Heart left ventricle (tissue), 13 donors: ENCODE measurements at regions not wholly inside any gene's neighbourhood (a gene's known extent, or its start where the extent isn't known, plus 50 kb on each side); places are given as distances from the start of the nearest gene placed in this dataset.

Experiments
- CTCF ChIP-seq, 12 donors: fragments of 200-600 bp; sonication (generic) in 4 of 12; IDR thresholded peaks; one replicate each; pipeline versions ENCODE4 v1.5.0 to v1.8.0; 2018 to 2022; ENCODE audit warnings: antibody characterized with exemption in 12 of 12, mild to moderate bottlenecking in 5 of 12
- POLR2A ChIP-seq, 2 donors: fragments of 450-650 bp; IDR thresholded peaks; one replicate each; pipeline ENCODE4 v1.6.1; 2017; ENCODE audit warnings: antibody characterized with exemption in 2 of 2, mild to moderate bottlenecking in 2 of 2, moderate library complexity in 2 of 2
- donor health status: ischemic (EF 13 %, LVEDD 7.1; RV severe dilation, severe dysfunction).
- donor health status: DM: no; HTN: yes; CAD: no.
- donor health status: DM: no; HTN: no; CAD: no.
- donor health status: ischemic (EF 25% LVEDD 6.9; RV normal size, moderate dysfunction).
- donor health status: ischemic (EF 25% LVEDD 5.7; RV mildly dilated, moderate dysfunction).
- donor health status: ischemic (EF 35%, LVEDD 5.7; RV mildly dilated, moderate dysfunction).
- donor health status: nonischemic (EF 11% LVEDD 7.7; RV severe dilation, severe dysfunction).
- donor health status: DM: yes; HTN: yes; CAD: no.
- donor health status: PGD.
- donor health status: ischemic (EF 29% LVEDD 5.4; RV normal size, mild dysfunction).
- donor health status: nonischemic (EF 23%, LVEDD 6.1; RV moderate dilation, normal function).

GRCh38 chr1:22323141-22323845, 128.4 kb upstream of the ZBTB40 start:
- TF ChIP-seq CTCF (IDR thresholded peaks at IDR 0.05) (no peak), POLR2A (IDR thresholded peaks at IDR 0.05) (no peak)
